ENCODE measurements at regions not wholly inside any gene's neighbourhood (a gene's known extent, or its start where the extent isn't known, plus 50 kb on each side); places are given as distances from the start of the nearest gene placed in this dataset.

- TF ChIP-seq, protein P1, sequence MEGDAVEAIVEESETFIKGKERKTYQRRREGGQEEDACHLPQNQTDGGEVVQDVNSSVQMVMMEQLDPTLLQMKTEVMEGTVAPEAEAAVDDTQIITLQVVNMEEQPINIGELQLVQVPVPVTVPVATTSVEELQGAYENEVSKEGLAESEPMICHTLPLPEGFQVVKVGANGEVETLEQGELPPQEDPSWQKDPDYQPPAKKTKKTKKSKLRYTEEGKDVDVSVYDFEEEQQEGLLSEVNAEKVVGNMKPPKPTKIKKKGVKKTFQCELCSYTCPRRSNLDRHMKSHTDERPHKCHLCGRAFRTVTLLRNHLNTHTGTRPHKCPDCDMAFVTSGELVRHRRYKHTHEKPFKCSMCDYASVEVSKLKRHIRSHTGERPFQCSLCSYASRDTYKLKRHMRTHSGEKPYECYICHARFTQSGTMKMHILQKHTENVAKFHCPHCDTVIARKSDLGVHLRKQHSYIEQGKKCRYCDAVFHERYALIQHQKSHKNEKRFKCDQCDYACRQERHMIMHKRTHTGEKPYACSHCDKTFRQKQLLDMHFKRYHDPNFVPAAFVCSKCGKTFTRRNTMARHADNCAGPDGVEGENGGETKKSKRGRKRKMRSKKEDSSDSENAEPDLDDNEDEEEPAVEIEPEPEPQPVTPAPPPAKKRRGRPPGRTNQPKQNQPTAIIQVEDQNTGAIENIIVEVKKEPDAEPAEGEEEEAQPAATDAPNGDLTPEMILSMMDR (IDR thresholded peaks at IDR 0.05), result no peak
- TF ChIP-seq POLR2A (IDR thresholded peaks at IDR 0.05) (no peak), POLR2AphosphoS5 (IDR thresholded peaks at IDR 0.05) (no peak)
Observed at GRCh38 chr11:43129329-43129728, 182.5 kb upstream of the API5 start.
